AG04450 (cell line): ENCODE measurements at regions not wholly inside any gene's neighbourhood (a gene's known extent, or its start where the extent isn't known, plus 50 kb on each side); places are given as distances from the start of the nearest gene placed in this dataset.

Experiments used
- CTCF ChIA-PET: fragments of 300-600, 350-600 bp; formaldehyde crosslinking; extraction: SDS; loops from one replicate; lab custom pipeline; 2022; ENCODE audit warnings: antibody characterized with exemption, inconsistent platforms; lab: Charles Lee
- POLR2A ChIA-PET: fragments of 350-600 bp; formaldehyde crosslinking; extraction: SDS; loops from one replicate; lab custom pipeline; 2021; ENCODE audit warnings: antibody characterized with exemption, inconsistent platforms; lab: Yijun Ruan, JAX
- DNase-seq: peaks from one replicate; pipeline ENCODE4 v3.0.0-alpha.2; 2011; ENCODE audit warnings: low read depth, low spot score
- H3K27ac ChIP-seq: one replicate; pipeline ENCODE4 v1.5.1; 2012; ENCODE audit warnings: low read depth, low read length, control low read depth
- H3K27me3 ChIP-seq: one replicate; pipeline ENCODE4 v1.6.0; 2012; ENCODE audit warnings: low read length; ENCODE audit not compliant: control insufficient read depth, insufficient read depth
- H3K4me3 ChIP-seq: 2 replicates; pipeline ENCODE4 v1.5.1; 2011; ENCODE audit warnings: mild to moderate bottlenecking, low read depth, low read length, control low read depth
- H3K9me3 ChIP-seq: 2 replicates; pipeline ENCODE4 v1.5.1; 2012; ENCODE audit warnings: low read length; ENCODE audit not compliant: control insufficient read depth, insufficient read depth
- TF ChIP-seq, protein P1 (sequence below): IDR thresholded peaks from 2 replicates; pipeline ENCODE4 v1.5.1; 2011; ENCODE audit warnings: low read depth, low read length, control low read depth, inconsistent platforms

DNA sequence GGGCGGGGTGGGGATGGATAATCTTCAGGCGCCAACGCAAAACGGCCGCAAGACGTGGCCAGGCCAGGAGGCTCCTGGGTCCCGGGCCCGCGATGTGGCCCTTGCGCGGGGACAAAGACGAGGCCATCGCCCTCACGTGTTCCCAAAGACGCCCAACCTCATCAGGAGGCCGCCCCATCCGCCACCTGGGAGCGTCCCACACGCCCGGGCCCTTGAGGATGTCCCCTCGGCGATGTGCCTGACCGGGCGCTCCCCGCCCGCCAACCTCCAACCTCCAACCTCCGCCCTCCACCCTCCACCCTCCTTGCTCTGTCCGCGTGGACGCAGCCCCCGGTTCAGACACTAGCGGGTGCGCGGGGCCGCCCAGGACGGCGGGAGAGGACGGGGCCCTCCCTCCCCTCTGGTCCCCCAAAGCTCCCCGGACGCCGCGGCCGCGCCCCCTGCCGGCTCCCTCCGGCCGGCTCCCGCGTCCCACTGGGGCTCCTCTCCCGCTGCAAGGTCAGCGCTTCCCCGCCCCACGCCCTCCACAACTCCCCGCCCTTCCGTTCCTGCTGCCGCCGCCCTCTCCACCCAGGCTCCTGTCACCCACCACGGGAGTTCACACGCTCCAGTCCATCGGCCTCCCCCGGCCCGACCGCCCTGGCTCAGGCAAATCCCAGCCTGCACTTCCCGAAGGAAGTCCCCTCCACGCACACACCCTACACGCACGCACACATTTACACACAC lies 250.8 kb upstream of the RPL38 start:
- TF ChIP-seq, protein P1, sequence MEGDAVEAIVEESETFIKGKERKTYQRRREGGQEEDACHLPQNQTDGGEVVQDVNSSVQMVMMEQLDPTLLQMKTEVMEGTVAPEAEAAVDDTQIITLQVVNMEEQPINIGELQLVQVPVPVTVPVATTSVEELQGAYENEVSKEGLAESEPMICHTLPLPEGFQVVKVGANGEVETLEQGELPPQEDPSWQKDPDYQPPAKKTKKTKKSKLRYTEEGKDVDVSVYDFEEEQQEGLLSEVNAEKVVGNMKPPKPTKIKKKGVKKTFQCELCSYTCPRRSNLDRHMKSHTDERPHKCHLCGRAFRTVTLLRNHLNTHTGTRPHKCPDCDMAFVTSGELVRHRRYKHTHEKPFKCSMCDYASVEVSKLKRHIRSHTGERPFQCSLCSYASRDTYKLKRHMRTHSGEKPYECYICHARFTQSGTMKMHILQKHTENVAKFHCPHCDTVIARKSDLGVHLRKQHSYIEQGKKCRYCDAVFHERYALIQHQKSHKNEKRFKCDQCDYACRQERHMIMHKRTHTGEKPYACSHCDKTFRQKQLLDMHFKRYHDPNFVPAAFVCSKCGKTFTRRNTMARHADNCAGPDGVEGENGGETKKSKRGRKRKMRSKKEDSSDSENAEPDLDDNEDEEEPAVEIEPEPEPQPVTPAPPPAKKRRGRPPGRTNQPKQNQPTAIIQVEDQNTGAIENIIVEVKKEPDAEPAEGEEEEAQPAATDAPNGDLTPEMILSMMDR, result no peak
- no peak for DNase-seq

DNA sequence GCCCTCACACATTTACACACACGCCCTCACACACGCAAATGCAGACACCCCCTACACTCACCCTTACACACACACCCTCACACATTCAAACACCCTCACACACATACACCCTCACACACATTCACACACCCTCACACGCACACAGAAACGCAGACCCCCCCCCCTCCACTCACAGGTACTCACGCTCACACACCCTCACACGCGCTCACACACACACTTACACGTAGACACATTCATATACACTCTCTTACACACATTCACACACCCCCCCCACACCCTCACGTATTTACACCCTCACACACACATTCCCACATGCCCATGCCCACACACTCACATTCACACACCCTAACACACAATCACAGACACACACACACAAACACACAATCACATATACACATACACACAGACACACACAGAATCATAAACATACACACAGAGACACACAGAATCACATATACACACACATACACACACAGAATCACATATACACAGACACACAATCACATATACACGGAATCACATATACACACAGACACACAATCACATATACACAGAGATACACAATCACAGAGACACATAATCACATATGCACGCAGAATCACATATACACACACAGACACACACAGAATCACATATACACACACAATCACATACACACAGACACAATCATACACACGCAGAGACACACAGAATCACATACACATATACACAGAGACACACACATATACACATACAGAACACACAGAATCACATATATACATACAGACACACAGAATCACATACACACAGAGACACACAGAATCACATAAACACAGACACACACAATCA lies 250.1 kb upstream of the RPL38 start:
- POLR2A ChIA-PET, result no interaction called here
- TF ChIP-seq, protein P1, result no peak
- CTCF ChIA-PET, result no interaction called here
- H3K9me3 ChIP-seq, result peaks cover 20% of the 10 kb centered on the region
- DNase-seq, result no peak
- H3K27me3 ChIP-seq, result no peaks in the 10 kb centered on the region
- no peak overlapping the region for H3K4me3 ChIP-seq
- H3K27ac ChIP-seq, result no peak overlapping the region

More for the DNA sequence above, 250.8 kb upstream of the RPL38 start:
- CTCF ChIA-PET, result no interaction called here
- no peak overlapping the region for H3K27ac ChIP-seq
- H3K9me3 ChIP-seq, result peaks cover 25% of the 10 kb centered on the region
- no peaks in the 10 kb centered on the region for H3K27me3 ChIP-seq
- POLR2A ChIA-PET, result no interaction called here
- H3K4me3 ChIP-seq, result no peak overlapping the region

DNA sequence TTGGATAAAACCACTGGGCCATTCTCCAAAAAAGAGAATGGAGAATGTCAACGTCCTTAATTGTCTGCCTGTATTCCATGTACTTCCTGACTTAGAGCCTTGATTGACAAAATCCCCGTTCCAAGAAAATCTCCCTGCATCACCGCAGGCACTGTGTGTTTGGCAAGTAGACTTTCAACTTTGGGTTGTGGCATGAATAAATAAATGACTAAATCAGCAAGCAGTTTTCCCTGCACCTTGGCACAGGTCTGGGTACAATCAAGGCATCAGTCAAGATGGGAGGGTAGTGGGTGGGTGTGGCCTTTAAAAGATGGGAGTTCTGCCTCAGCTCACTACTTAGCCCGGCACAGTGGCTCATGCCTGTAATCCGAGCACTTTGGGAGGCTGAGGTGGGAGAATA lies 248.5 kb upstream of the RPL38 start:
- TF ChIP-seq, protein P1, result no peak
- Histone ChIP-seq H3K9me3 (peaks cover 20% of the 10 kb centered on the region; the same call in 1 of the 2 replicates), H3K4me3 (no peak overlapping the region), H3K27me3 (no peaks in the 10 kb centered on the region), H3K27ac (no peak overlapping the region)
- ChIA-PET POLR2A (no interaction called here), CTCF (no interaction called here)
- no peak for DNase-seq

DNA sequence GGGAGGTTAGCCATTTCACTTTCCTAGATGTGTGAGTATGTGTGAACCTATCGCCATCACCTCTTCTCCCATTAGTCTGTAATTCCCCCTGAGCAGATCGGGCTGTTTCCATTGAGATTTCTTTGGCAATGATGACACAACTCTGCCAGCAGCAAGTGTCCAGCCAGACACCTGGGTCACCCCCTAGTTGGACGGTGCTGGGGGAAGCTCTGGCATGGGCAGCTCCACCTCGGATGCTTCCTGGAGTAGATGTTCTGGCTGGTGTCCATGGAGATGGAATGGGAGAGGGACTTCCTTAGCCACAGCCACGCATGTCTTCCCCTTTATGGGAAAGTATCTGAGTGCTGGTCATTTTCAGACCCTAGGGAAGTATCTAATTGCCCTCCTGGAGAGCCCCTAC lies 247.9 kb upstream of the RPL38 start:
- TF ChIP-seq, protein P1, result no peak
- H3K9me3 ChIP-seq, result peaks cover 17% of the 10 kb centered on the region; the same call in 1 of the 2 replicates
- no peak overlapping the region for H3K27ac ChIP-seq
- POLR2A ChIA-PET, result no interaction called here
- no peak for DNase-seq
- no peak overlapping the region for H3K4me3 ChIP-seq
- CTCF ChIA-PET, result no interaction called here
- H3K27me3 ChIP-seq, result no peaks in the 10 kb centered on the region

DNA sequence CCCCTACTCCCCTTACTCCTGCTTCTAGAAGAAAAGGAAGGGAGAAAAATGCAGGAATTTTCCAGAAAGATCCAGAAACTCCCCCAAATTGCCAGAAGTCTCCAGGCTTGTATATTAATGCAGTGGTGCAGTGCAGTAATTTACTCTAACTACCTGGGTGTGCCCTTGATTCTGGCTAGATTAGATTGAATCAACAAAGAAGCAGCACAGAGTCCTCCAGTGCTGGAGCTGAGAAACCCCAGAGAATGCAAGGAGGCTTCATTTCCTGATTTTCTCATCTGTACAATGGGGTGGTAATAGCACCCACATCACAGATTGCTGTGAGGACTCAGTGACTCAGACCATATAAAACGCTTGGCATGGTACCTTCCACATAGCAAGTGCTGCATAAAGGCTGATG lies 247.3 kb upstream of the RPL38 start:
- TF ChIP-seq, protein P1, result no peak
- Histone ChIP-seq H3K9me3 (peaks cover 17% of the 10 kb centered on the region; the same call in 1 of the 2 replicates), H3K4me3 (no peak overlapping the region), H3K27ac (no peak overlapping the region), H3K27me3 (no peaks in the 10 kb centered on the region)
- CTCF ChIA-PET, result no interaction called here
- no peak for DNase-seq
- POLR2A ChIA-PET, result no interaction called here
